Suprapubic skin (tissue), 4 donors: ENCODE measurements at regions not wholly inside any gene's neighbourhood (a gene's known extent, or its start where the extent isn't known, plus 50 kb on each side); places are given as distances from the start of the nearest gene placed in this dataset.

Source experiments
- CTCF ChIP-seq, 2 donors: fragments of 200-600 bp in 1 of 2; fragments of 450-650 bp in 1 of 2; sonication (generic) in 1 of 2; IDR thresholded peaks; one replicate each; pipeline ENCODE4 v1.5.1; 2016 to 2019; ENCODE audit warnings: antibody characterized with exemption in 2 of 2, mild to moderate bottlenecking in 1 of 2, moderate library complexity in 1 of 2
- EP300 ChIP-seq: sonication (generic); formaldehyde crosslinking; IDR thresholded peaks from one replicate; pipeline ENCODE4 v1.6.1; 2017; ENCODE audit warnings: antibody characterized with exemption
- POLR2AphosphoS5 ChIP-seq, 3 donors: sonication (generic); formaldehyde crosslinking; IDR thresholded peaks; one replicate each; pipeline ENCODE4 v1.6.1; 2017; ENCODE audit warnings: antibody characterized with exemption in 3 of 3

- TF ChIP-seq CTCF (IDR thresholded peaks at IDR 0.05) = no peak
- TF ChIP-seq POLR2AphosphoS5 (IDR thresholded peaks at IDR 0.05) = no peak
- no peak for TF ChIP-seq EP300
These were observed 80.0 kb downstream of the SHOX2 start for GRCh38 chr3:158026236-158026635.
